ENCODE measurements at regions not wholly inside any gene's neighbourhood (a gene's known extent, or its start where the extent isn't known, plus 50 kb on each side); places are given as distances from the start of the nearest gene placed in this dataset.
A peak's percentile ranks its signal among the peaks of the same experiment; 100 is the strongest.

- Histone ChIP-seq H3K9ac (ENCODE audit: insufficient read depth in 1 of 2, low read depth in 2 of 2, low read length in 2 of 2) (no peak overlapping the region), H3K4me3 (no peak overlapping the region), H3K79me2 (ENCODE audit: control insufficient read depth, insufficient read depth, low read length) (no peaks in the 10 kb centered on the region), H3K4me2 (ENCODE audit: insufficient read depth, low read length) (no peak overlapping the region), H3K27me3 (ENCODE audit: control insufficient read depth in 2 of 2, insufficient read depth in 2 of 2, low read length in 2 of 2) (no peaks in the 10 kb centered on the region), H3K4me1 (replicated peaks in 1 of 2; ENCODE audit: control insufficient read depth in 2 of 2, insufficient read depth in 2 of 2, low read length in 2 of 2) (no peaks in the 10 kb centered on the region), H3K36me3 (ENCODE audit: control insufficient read depth, insufficient read depth, low read length) (no peaks in the 10 kb centered on the region), H3K9me3 (replicated peaks; ENCODE audit: control insufficient read depth, insufficient read depth, low read depth, low read length) (no peaks in the 10 kb centered on the region), H3K9me1 (ENCODE audit: control insufficient read depth, insufficient read depth, low read length) (no peaks in the 10 kb centered on the region), H2AFZ (ENCODE audit: low read depth, low read length) (no peak overlapping the region), H4K20me1 (replicated peaks; ENCODE audit: control insufficient read depth, insufficient read depth, low read length) (no peaks in the 10 kb centered on the region; the same call in 1 of the 2 replicates), H3K27ac (ENCODE audit: extremely low read depth, low read depth, low read length) (no peak overlapping the region)
- ATAC-seq (peak; percentile 92), DNase-seq (ENCODE audit: extremely low read depth in 1 of 4, low spot score in 3 of 4) (peak; percentile 67 to 72 (median 71)), FAIRE-seq (no peak)
- ChIA-PET CTCF (ENCODE audit: low intra/inter-chr PET ratio) (no interaction called here), POLR2A (no interaction called here)
- BruUV-seq (replicated peaks): no TSS peak
- in situ Hi-C loops (cut with MboI) (no loop called here), intact Hi-C loops (cut with micrococcal nuclease) (no loop called here)
- 34% methylated on average over 19 of the region's 21 CpGs for WGBS (ENCODE audit: insufficient coverage, low coverage, missing lambda C conversion rate)
- TF ChIP-seq LEF1 (IDR thresholded peaks at IDR 0.05) (no peak), AFF1 (IDR thresholded peaks at IDR 0.05; ENCODE audit: low read depth in 1 of 2, partially characterized antibody in 2 of 2) (peak in 1 of 2 experiments; percentile 79), ARID4B (CRISPR knock-in tag; IDR thresholded peaks at IDR 0.05) (0 out of 2 replicates have a peak, but pooled peaks have one; percentile 29), EHMT2 (IDR thresholded peaks at IDR 0.05) (peak; percentile 95), POLR2G (IDR thresholded peaks at IDR 0.05; ENCODE audit: low read depth, low read length) (no peak), ZNF511 (CRISPR knock-in tag; IDR thresholded peaks at IDR 0.05) (peak; percentile 47; the same call in 1 of the 2 replicates), MAZ (CRISPR knock-in tag; conservative IDR thresholded peaks at IDR 0.05 in 1 of 2, IDR thresholded peaks at IDR 0.05 in 1 of 2) (peak in 1 of 2 experiments; percentile 67; a peak in 2 of 4 replicates), MIER1 (IDR thresholded peaks at IDR 0.05; ENCODE audit: low read depth) (peak; percentile 92), TFAP4 (CRISPR knock-in tag; IDR thresholded peaks at IDR 0.05; ENCODE audit: borderline replicate concordance) (peak; percentile 50; the same call in 1 of the 2 replicates), FOXP1 (CRISPR knock-in tag; IDR thresholded peaks at IDR 0.05) (peak; percentile 21; the same call in 1 of the 2 replicates), RBM39 (optimal IDR thresholded peaks at IDR 0.05; ENCODE audit: low read depth, low read length) (no peak)
Observed at GRCh38 chr14:100486025-100486828, 101.0 kb downstream of the BEGAIN start.
